Body of pancreas (tissue), 4 donors: ENCODE measurements at regions not wholly inside any gene's neighbourhood (a gene's known extent, or its start where the extent isn't known, plus 50 kb on each side); places are given as distances from the start of the nearest gene placed in this dataset.

ENCODE experiments used
- POLR2A ChIP-seq, 3 donors: fragments of 450-650 bp; IDR thresholded peaks; one replicate each; pipeline ENCODE4 v1.6.1; 2016; ENCODE audit warnings: antibody characterized with exemption in 3 of 3, mild to moderate bottlenecking in 2 of 3
- TF ChIP-seq, protein P1 (sequence below), 7 experiments: fragments of 450-650 bp in 4 of 7; fragments of 200-600 bp in 3 of 7; sonication (generic) in 3 of 7; IDR thresholded peaks; one replicate each; pipeline ENCODE4 v1.5.1; 2016 to 2019; ENCODE audit warnings: antibody characterized with exemption in 7 of 7

DNA sequence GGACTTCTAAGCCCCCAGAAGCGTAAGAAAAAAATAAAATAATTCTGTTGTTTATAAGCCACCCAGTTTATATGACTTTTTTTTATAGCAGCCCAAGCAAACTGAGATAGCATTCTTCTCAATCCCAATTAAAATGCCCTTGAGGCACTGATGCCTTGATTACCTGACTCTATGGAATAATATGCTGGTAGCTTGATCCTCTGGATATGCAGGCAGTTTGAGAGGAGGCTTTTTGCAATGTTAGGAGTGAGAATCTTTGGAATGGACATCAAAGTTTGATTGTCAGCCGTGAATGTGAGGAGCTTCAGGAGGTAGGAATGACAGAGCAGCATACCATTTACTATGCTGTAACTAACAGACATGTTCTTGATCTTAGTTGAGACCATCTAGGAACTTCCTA is 275.6 kb downstream of the AASDHPPT start:
- TF ChIP-seq, protein P1, sequence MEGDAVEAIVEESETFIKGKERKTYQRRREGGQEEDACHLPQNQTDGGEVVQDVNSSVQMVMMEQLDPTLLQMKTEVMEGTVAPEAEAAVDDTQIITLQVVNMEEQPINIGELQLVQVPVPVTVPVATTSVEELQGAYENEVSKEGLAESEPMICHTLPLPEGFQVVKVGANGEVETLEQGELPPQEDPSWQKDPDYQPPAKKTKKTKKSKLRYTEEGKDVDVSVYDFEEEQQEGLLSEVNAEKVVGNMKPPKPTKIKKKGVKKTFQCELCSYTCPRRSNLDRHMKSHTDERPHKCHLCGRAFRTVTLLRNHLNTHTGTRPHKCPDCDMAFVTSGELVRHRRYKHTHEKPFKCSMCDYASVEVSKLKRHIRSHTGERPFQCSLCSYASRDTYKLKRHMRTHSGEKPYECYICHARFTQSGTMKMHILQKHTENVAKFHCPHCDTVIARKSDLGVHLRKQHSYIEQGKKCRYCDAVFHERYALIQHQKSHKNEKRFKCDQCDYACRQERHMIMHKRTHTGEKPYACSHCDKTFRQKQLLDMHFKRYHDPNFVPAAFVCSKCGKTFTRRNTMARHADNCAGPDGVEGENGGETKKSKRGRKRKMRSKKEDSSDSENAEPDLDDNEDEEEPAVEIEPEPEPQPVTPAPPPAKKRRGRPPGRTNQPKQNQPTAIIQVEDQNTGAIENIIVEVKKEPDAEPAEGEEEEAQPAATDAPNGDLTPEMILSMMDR (IDR thresholded peaks at IDR 0.05) = no peak
- no peak for TF ChIP-seq POLR2A (IDR thresholded peaks at IDR 0.05)
